ENCODE measurements at regions not wholly inside any gene's neighbourhood (a gene's known extent, or its start where the extent isn't known, plus 50 kb on each side); places are given as distances from the start of the nearest gene placed in this dataset.

DNA sequence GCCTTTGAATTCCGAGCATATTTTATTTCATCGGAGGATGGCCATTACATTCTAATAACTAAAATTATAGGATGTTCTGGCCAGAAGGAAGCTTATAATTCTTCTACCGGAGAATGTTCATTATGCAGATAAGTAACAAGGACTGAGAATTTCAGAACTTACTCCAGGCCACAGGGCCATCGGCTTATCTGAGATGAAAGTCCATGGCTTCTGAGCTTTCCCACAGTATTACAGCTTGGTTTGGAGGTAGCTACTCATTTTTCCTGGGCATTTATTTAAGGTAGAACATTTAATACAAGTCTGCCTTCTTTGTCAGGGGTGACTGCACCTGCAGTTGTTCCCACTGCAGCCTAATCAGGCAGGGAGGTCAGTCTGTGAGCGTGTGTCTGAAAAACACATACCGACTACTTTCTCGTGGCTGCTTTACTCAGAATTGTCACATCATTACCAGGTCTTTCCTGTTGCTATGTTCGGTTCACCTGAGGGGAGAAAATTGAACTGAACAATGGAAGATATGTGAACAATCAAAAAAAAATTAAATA, 219.7 kb upstream of the CPHXL start:
- Histone ChIP-seq H3K27me3 (ENCODE audit: control insufficient read depth in 2 of 2, insufficient read depth in 2 of 2, low read length in 2 of 2) (no peaks in the 10 kb centered on the region), H3K9ac (replicated peaks; ENCODE audit: extremely low read depth, insufficient read depth, low read length) (no peak overlapping the region), H2AFZ (ENCODE audit: low read depth, low read length) (no peak overlapping the region), H3K36me3 (ENCODE audit: control insufficient read depth in 2 of 2, extremely low read depth in 1 of 2, insufficient read depth in 2 of 2, low read length in 2 of 2) (no peaks in the 10 kb centered on the region), H4K20me1 (replicated peaks; ENCODE audit: control insufficient read depth, extremely low read depth, insufficient read depth, low read length) (no peaks in the 10 kb centered on the region), H3K4me3 (replicated peaks in 1 of 3; ENCODE audit: insufficient read depth in 1 of 3, low read depth in 1 of 3, low read length in 3 of 3) (no peak overlapping the region), H3K4me1 (ENCODE audit: control insufficient read depth, extremely low read depth, insufficient read depth, low read length) (no peaks in the 10 kb centered on the region), H3K79me2 (ENCODE audit: control insufficient read depth, insufficient read depth, low read length) (no peaks in the 10 kb centered on the region), H3K9me3 (replicated peaks; ENCODE audit: control insufficient read depth, insufficient read depth, low read length) (no peaks in the 10 kb centered on the region), H3K27ac (ENCODE audit: insufficient read depth, low read depth, low read length) (no peak overlapping the region), H3K9me1 (replicated peaks; ENCODE audit: control insufficient read depth, extremely low read depth, insufficient read depth, low read length) (no peaks in the 10 kb centered on the region), H3K4me2 (ENCODE audit: insufficient read depth, low read length) (no peak overlapping the region)
- TF ChIP-seq MYC (IDR thresholded peaks at IDR 0.05; ENCODE audit: low read depth, low read length), result no peak
- TF ChIP-seq POLR2A (IDR thresholded peaks at IDR 0.05; ENCODE audit: low read depth, low read length), result no peak
- TF ChIP-seq POLR2AphosphoS5 (IDR thresholded peaks at IDR 0.05; ENCODE audit: insufficient read depth, low read depth, low read length), result no peak
- intact Hi-C loops (cut with micrococcal nuclease) (no loop called here), dilution Hi-C loops (cut with MboI; ENCODE audit: extremely low pct_ligation_motif_present, low sequenced_read_pairs) (no loop called here)
- no TSS peak for BruUV-seq (replicated peaks)
- POLR2A ChIA-PET, result no interaction called here
- CTCF ChIA-PET, result no interaction called here
- no peak for FAIRE-seq
- DNase-seq (ENCODE audit: low read depth, low spot score), result no peak

DNA sequence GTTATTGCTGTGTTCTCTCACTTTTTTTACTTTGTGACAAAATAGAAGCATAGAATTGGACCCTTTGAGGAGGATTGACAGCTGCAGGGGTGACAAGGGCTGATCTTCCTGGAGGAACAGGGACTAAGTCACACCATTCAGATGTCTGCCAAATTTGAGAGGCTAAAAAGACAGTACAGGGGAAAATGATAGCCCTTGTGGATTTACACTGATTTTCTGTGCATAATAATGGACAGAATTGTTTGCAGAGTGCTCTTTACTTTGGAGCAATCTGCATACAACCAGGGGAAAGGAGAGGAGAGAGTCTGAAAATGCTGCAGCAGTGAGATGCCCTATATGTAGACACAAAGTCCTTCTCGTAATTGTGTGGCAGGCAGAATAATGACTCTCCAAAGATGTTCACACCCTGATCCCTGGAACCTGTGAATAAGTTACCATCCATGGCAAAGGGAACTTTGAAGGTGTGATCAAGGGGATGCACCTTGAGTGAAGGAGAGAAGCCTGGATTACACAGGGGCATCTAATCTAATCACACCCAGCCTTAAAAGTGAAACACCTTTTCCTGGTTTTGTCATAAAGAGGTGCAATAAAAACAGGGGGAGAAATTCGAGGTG, 221.4 kb upstream of the CPHXL start:
- H3K27ac ChIP-seq (ENCODE audit: insufficient read depth, low read depth, low read length), result no peak overlapping the region
- TF ChIP-seq MYC (IDR thresholded peaks at IDR 0.05; ENCODE audit: low read depth, low read length), result no peak
- TF ChIP-seq, protein P1, sequence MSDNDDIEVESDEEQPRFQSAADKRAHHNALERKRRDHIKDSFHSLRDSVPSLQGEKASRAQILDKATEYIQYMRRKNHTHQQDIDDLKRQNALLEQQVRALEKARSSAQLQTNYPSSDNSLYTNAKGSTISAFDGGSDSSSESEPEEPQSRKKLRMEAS (IDR thresholded peaks at IDR 0.05; ENCODE audit: insufficient read depth, insufficient read length), result no peak
- no peaks in the 10 kb centered on the region for H3K9me1 ChIP-seq (replicated peaks; ENCODE audit: control insufficient read depth, extremely low read depth, insufficient read depth, low read length)
- no peak overlapping the region for H3K4me3 ChIP-seq (replicated peaks in 1 of 3; ENCODE audit: insufficient read depth in 1 of 3, low read depth in 1 of 3, low read length in 3 of 3)
- no peak for DNase-seq (ENCODE audit: low read depth, low spot score)
- H3K4me2 ChIP-seq (ENCODE audit: insufficient read depth, low read length), result no peak overlapping the region
- H3K36me3 ChIP-seq (ENCODE audit: control insufficient read depth in 2 of 2, extremely low read depth in 1 of 2, insufficient read depth in 2 of 2, low read length in 2 of 2), result no peaks in the 10 kb centered on the region
- H3K27me3 ChIP-seq (ENCODE audit: control insufficient read depth in 2 of 2, insufficient read depth in 2 of 2, low read length in 2 of 2), result no peaks in the 10 kb centered on the region
- H3K79me2 ChIP-seq (ENCODE audit: control insufficient read depth, insufficient read depth, low read length), result no peaks in the 10 kb centered on the region
- no peaks in the 10 kb centered on the region for H4K20me1 ChIP-seq (replicated peaks; ENCODE audit: control insufficient read depth, extremely low read depth, insufficient read depth, low read length)
- H3K9me3 ChIP-seq (replicated peaks; ENCODE audit: control insufficient read depth, insufficient read depth, low read length), result no peaks in the 10 kb centered on the region
- FAIRE-seq, result no peak
- CTCF ChIA-PET, result no interaction called here
- H3K9ac ChIP-seq (replicated peaks; ENCODE audit: extremely low read depth, insufficient read depth, low read length), result no peak overlapping the region
- no TSS peak for BruUV-seq (replicated peaks)
- H3K4me1 ChIP-seq (ENCODE audit: control insufficient read depth, extremely low read depth, insufficient read depth, low read length), result no peaks in the 10 kb centered on the region
- intact Hi-C loops (cut with micrococcal nuclease) (no loop called here), dilution Hi-C loops (cut with MboI; ENCODE audit: extremely low pct_ligation_motif_present, low sequenced_read_pairs) (no loop called here)
- POLR2A ChIA-PET, result no interaction called here
- H2AFZ ChIP-seq (ENCODE audit: low read depth, low read length), result no peak overlapping the region

All from endothelial cell of umbilical vein (primary cell).